Endothelial cell of umbilical vein (primary cell): ENCODE measurements at regions not wholly inside any gene's neighbourhood (a gene's known extent, or its start where the extent isn't known, plus 50 kb on each side); places are given as distances from the start of the nearest gene placed in this dataset.

Source experiments
- BruUV-seq: library from RNA; stranded (reverse); fragments of 400-500 nt; replicated peaks from 2 replicates; lab custom pipeline; 2021; lab: Mats Ljungman, UMichigan
- CTCF ChIA-PET: fragments of 300-600, 350-600 bp; sonication (Branson Sonifier 250); formaldehyde crosslinking; loops from one replicate; lab custom pipeline; 2021; ENCODE audit warnings: antibody characterized with exemption, inconsistent platforms; lab: Charles Lee
- POLR2A ChIA-PET: fragments of 300-600, 350-600 bp; sonication (Branson Sonifier 250); formaldehyde crosslinking; loops from one replicate; lab custom pipeline; 2021; ENCODE audit warnings: antibody characterized with exemption, inconsistent platforms; lab: Charles Lee
- DNase-seq: peaks from one replicate; pipeline ENCODE4 v3.0.0-alpha.2; 2011; ENCODE audit warnings: low read depth, low spot score
- FAIRE-seq: peaks from 2 replicates; lab custom pipeline; 2011; peaks lifted over from hg19 to GRCh38; lab: Jason Lieb, UNC
- H2AFZ ChIP-seq: 2 replicates; pipeline ENCODE4 v1.6.0; 2012; ENCODE audit warnings: low read depth, low read length, control low read depth, inconsistent platforms
- H3K27ac ChIP-seq: 2 replicates; pipeline ENCODE4 v1.5.1; 2011; ENCODE audit warnings: low read depth, mild to moderate bottlenecking, control low read depth, low read length, moderate library complexity; ENCODE audit not compliant: insufficient read depth
- H3K27me3 ChIP-seq, 2 experiments: 2 replicates each; pipeline versions ENCODE4 v1.6.0 to v1.6.1; 2011; ENCODE audit warnings: low read length in 2 of 2, mixed read lengths in 1 of 2; ENCODE audit not compliant: control insufficient read depth in 2 of 2, insufficient read depth in 2 of 2
- H3K36me3 ChIP-seq, 2 experiments: 2 replicates in 1 of 2; 3 replicates in 1 of 2; pipeline ENCODE4 v1.5.1; 2011; ENCODE audit warnings: low read length in 2 of 2, mild to moderate bottlenecking in 1 of 2, moderate library complexity in 1 of 2; ENCODE audit not compliant: control insufficient read depth in 2 of 2, insufficient read depth in 2 of 2; ENCODE audit errors: extremely low read depth in 1 of 2
- H3K4me1 ChIP-seq: 3 replicates; pipeline ENCODE4 v1.5.1; 2011; ENCODE audit warnings: mild to moderate bottlenecking, low read length; ENCODE audit not compliant: control insufficient read depth, insufficient read depth; ENCODE audit errors: extremely low read depth
- H3K4me2 ChIP-seq: 2 replicates; pipeline ENCODE4 v1.6.1; 2011; ENCODE audit warnings: low read length, control low read depth, mixed read lengths; ENCODE audit not compliant: insufficient read depth
- H3K4me3 ChIP-seq, 3 experiments: fragments of 200-600 bp in 1 of 3; sonication (generic), shearing (Covaris generic) in 1 of 3; replicated peaks in 1 of 3; 2 replicates each; pipeline ENCODE4 v1.5.1; 2011 to 2016; ENCODE audit warnings: control low read depth in 3 of 3, low read length in 3 of 3, mild to moderate bottlenecking in 2 of 3, inconsistent platforms in 1 of 3, low read depth in 1 of 3, moderate library complexity in 1 of 3; ENCODE audit not compliant: insufficient read depth in 1 of 3
- H3K79me2 ChIP-seq: 2 replicates; pipeline ENCODE4 v1.6.0; 2012; ENCODE audit warnings: low read length, inconsistent platforms; ENCODE audit not compliant: control insufficient read depth, insufficient read depth
- H3K9ac ChIP-seq: replicated peaks from 2 replicates; pipeline ENCODE3; 2011; ENCODE audit warnings: low read length, control low read depth; ENCODE audit not compliant: insufficient read depth; ENCODE audit errors: extremely low read depth
- H3K9me1 ChIP-seq: replicated peaks from 3 replicates; pipeline ENCODE4 v1.6.0; 2011; ENCODE audit warnings: mild to moderate bottlenecking, low read length; ENCODE audit not compliant: control insufficient read depth, insufficient read depth; ENCODE audit errors: extremely low read depth
- H3K9me3 ChIP-seq: replicated peaks from 2 replicates; pipeline ENCODE4 v1.5.1; 2012; ENCODE audit warnings: low read length, inconsistent platforms; ENCODE audit not compliant: control insufficient read depth, insufficient read depth
- H4K20me1 ChIP-seq: replicated peaks from 2 replicates; pipeline ENCODE3; 2011; ENCODE audit warnings: mild to moderate bottlenecking, low read length; ENCODE audit not compliant: control insufficient read depth, insufficient read depth; ENCODE audit errors: extremely low read depth
- CTCF ChIP-seq, 2 donors: IDR thresholded peaks; 1 replicate in 1 of 2; 2 replicates in 1 of 2; pipeline ENCODE4 v1.5.1; 2011; ENCODE audit warnings: low read length in 2 of 2, mild to moderate bottlenecking in 2 of 2, moderate library complexity in 2 of 2, control low read depth in 1 of 2, inconsistent platforms in 1 of 2, low read depth in 1 of 2; ENCODE audit not compliant: insufficient read depth in 1 of 2; ENCODE audit errors: extremely low read depth in 1 of 2
- EZH2 ChIP-seq: IDR thresholded peaks from 2 replicates; pipeline ENCODE4 v1.6.1; 2012; ENCODE audit warnings: borderline replicate concordance, low read depth, mild to moderate bottlenecking, moderate library complexity, low read length, inconsistent platforms; ENCODE audit not compliant: severe bottlenecking
- FOS ChIP-seq: IDR thresholded peaks from 2 replicates; pipeline ENCODE4 v1.6.1; 2011; ENCODE audit warnings: mild to moderate bottlenecking, low read length, moderate library complexity, borderline replicate concordance; ENCODE audit not compliant: insufficient read depth
- GATA2 ChIP-seq: IDR thresholded peaks from 2 replicates; pipeline ENCODE4 v1.7.0; 2011; ENCODE audit warnings: low read depth, mild to moderate bottlenecking, moderate library complexity, mixed read lengths, low read length; ENCODE audit not compliant: insufficient read length, insufficient read depth
- JUN ChIP-seq: IDR thresholded peaks from 2 replicates; pipeline ENCODE4 v1.6.1; 2011; ENCODE audit warnings: borderline replicate concordance, low read depth; ENCODE audit not compliant: insufficient read length, insufficient read depth
- MAX ChIP-seq: IDR thresholded peaks from 2 replicates; pipeline ENCODE4 v1.6.1; 2011; ENCODE audit not compliant: insufficient read depth, insufficient read length
- MYC ChIP-seq: IDR thresholded peaks from one replicate; pipeline ENCODE4 v1.6.1; 2011; ENCODE audit warnings: mild to moderate bottlenecking, low read depth, low read length
- POLR2A ChIP-seq: IDR thresholded peaks from 2 replicates; pipeline ENCODE4 v1.6.1; 2012; ENCODE audit warnings: low read depth, mild to moderate bottlenecking, control low read depth, low read length
- POLR2AphosphoS5 ChIP-seq: IDR thresholded peaks from 2 replicates; pipeline ENCODE4 v1.6.1; 2012; ENCODE audit warnings: low read depth, mild to moderate bottlenecking, control low read depth, low read length, moderate library complexity; ENCODE audit not compliant: insufficient read depth
- dilution Hi-C: fragments of 300-500 bp; cut with MboI; formaldehyde crosslinking; loops from one replicate; pipeline ENCODE4 v1.15.0; 2019; ENCODE audit warnings: low sequenced_read_pairs; ENCODE audit not compliant: extremely low pct_ligation_motif_present
- intact Hi-C: fragments of 100-400 bp; cut with micrococcal nuclease; formaldehyde crosslinking; loops from one replicate; pipeline ENCODE4 v1.10.0; 2022

DNA sequence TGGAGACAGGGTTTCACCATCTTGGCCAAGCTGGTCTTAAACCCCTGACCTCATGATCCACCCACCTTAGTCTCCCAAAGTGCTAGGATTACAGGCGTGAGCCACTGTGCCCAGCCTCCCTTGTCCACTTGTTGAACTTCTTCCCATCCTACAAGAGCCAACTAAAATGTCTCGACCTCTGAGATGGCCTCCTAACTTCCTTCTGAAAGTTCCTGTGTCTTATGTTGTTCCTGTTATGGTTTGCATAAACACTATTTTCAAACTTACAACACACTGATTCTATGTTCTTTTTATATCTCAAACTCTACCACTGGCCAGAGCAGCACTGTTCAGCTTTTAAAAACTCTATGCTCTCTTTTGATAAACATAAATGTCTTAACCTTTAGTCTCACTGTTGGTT is 63.3 kb upstream of the UGP2 start:
- FAIRE-seq (no peak), DNase-seq (no peak)
- Histone ChIP-seq H3K4me1 (no peaks in the 10 kb centered on the region), H3K27me3 (no peaks in the 10 kb centered on the region), H3K27ac (no peak overlapping the region), H2AFZ (no peak overlapping the region), H3K9me3 (no peaks in the 10 kb centered on the region), H3K36me3 (no peaks in the 10 kb centered on the region), H3K79me2 (no peaks in the 10 kb centered on the region), H3K9me1 (no peaks in the 10 kb centered on the region), H4K20me1 (no peaks in the 10 kb centered on the region), H3K4me3 (no peak overlapping the region), H3K4me2 (no peak overlapping the region), H3K9ac (no peak overlapping the region)
- ChIA-PET CTCF (no interaction called here), POLR2A (no interaction called here)
- TF ChIP-seq MYC = no peak
- no peak for TF ChIP-seq GATA2
- BruUV-seq = no TSS peak
- intact Hi-C loops = no loop called here
- dilution Hi-C loops = no loop called here

DNA sequence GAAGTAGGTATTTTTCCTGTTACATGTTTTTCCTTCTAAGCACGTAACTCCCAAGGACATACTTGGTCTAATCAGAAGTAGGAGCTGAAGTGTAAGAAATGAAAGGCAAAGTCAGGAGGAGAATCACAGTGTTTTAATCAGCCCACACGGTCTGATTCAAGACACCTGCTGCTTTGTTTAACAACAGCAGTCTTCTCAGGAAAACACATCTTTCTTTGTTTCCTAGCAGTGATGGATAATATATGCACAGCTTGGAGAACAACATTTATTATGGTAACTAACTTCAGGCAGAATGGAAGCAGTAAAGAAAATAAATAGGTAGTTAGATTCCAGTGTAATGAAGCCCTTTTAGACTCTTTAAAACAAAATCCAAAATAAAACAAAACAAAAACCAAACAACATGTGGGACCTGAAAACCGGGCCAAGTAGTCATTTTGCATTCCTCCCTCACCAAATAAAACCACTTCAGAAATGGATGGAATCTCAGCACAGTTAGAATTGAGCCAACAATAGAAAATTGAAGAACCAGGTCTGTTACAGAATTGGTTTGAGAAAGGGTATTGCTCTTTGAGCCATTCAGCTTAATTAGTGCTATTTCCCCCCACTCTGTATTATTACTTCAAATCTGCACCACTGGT is 61.1 kb upstream of the UGP2 start:
- BruUV-seq = no TSS peak
- FAIRE-seq = no peak
- no peak for DNase-seq
- Histone ChIP-seq H3K36me3 (no peaks in the 10 kb centered on the region), H3K4me2 (no peak overlapping the region), H3K9me1 (no peaks in the 10 kb centered on the region), H3K4me1 (no peaks in the 10 kb centered on the region), H3K27ac (no peak overlapping the region), H3K9ac (no peak overlapping the region), H4K20me1 (no peaks in the 10 kb centered on the region), H2AFZ (no peak overlapping the region), H3K9me3 (no peaks in the 10 kb centered on the region), H3K27me3 (no peaks in the 10 kb centered on the region), H3K79me2 (no peaks in the 10 kb centered on the region), H3K4me3 (no peak overlapping the region)
- TF ChIP-seq POLR2AphosphoS5 (no peak), MYC (no peak), EZH2 (no peak), MAX (no peak), GATA2 (no peak), CTCF (IDR thresholded peaks at IDR 0.05; ENCODE audit: extremely low read depth in 1 of 2, insufficient read depth in 1 of 2, low read depth in 1 of 2, low read length in 2 of 2) (no peak), JUN (no peak), FOS (no peak), POLR2A (no peak)
- intact Hi-C loops = no loop called here
- dilution Hi-C loops = no loop called here
- POLR2A ChIA-PET = no interaction called here
- CTCF ChIA-PET = interaction anchor here (0.7 to 1.0 kb wide), 3 partner anchors 12 to 80 kb away, joined by 3 to 4 read pairs (median 3); no protein-coding TSS in a partner anchor
